ENCODE measurements at regions not wholly inside any gene's neighbourhood (a gene's known extent, or its start where the extent isn't known, plus 50 kb on each side); places are given as distances from the start of the nearest gene placed in this dataset.

DNA sequence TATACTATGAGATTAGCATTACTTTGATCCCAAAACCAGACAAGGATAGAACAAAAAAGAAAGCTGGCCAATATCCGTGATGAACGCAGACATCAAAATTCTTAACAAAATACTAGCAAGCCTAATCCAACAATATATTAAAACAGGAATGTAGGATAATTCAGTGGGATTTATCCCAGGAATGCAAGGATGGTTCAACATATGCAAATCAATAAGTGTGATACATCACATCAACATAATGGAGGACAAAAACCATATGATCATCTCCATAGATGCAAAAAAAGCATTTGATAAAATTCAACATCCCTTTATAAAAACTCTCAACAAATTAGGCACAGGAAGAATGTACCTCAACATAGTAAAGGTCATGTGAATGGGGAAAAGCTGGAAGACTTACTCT lies 158.5 kb downstream of the KCNE4 start:
- Histone ChIP-seq H3K27ac (ENCODE audit: low read depth in 2 of 2, low read length in 1 of 2) (no peak overlapping the region), H3K9ac (no peak overlapping the region), H3F3A (replicated peaks; ENCODE audit: insufficient read depth) (no peaks in the 10 kb centered on the region), H3K79me2 (ENCODE audit: insufficient read depth) (no peaks in the 10 kb centered on the region), H3K4me3 (ENCODE audit: low read depth in 2 of 2, low read length in 1 of 2) (no peak overlapping the region), H4K20me1 (ENCODE audit: insufficient read depth) (no peaks in the 10 kb centered on the region), H3K9me3 (peaks cover 22% of the 10 kb centered on the region), H3K9me2 (no peaks in the 10 kb centered on the region), H2AFZ (ENCODE audit: low read depth) (no peak overlapping the region), H3K4me1 (ENCODE audit: control insufficient read depth in 1 of 2, insufficient read depth in 2 of 2, low read depth in 1 of 2, low read length in 1 of 2) (peaks cover 0 to 8% of the 10 kb centered on the region in 2 experiments; a peak in 1 of 4 replicates), H3K27me3 (ENCODE audit: insufficient read depth) (no peaks in the 10 kb centered on the region), H3K36me3 (replicated peaks in 1 of 2; ENCODE audit: control insufficient read depth in 1 of 2, insufficient read depth in 2 of 2, low read length in 1 of 2) (no peaks in the 10 kb centered on the region), H3K4me2 (no peak overlapping the region)
- TF ChIP-seq, protein P1, sequence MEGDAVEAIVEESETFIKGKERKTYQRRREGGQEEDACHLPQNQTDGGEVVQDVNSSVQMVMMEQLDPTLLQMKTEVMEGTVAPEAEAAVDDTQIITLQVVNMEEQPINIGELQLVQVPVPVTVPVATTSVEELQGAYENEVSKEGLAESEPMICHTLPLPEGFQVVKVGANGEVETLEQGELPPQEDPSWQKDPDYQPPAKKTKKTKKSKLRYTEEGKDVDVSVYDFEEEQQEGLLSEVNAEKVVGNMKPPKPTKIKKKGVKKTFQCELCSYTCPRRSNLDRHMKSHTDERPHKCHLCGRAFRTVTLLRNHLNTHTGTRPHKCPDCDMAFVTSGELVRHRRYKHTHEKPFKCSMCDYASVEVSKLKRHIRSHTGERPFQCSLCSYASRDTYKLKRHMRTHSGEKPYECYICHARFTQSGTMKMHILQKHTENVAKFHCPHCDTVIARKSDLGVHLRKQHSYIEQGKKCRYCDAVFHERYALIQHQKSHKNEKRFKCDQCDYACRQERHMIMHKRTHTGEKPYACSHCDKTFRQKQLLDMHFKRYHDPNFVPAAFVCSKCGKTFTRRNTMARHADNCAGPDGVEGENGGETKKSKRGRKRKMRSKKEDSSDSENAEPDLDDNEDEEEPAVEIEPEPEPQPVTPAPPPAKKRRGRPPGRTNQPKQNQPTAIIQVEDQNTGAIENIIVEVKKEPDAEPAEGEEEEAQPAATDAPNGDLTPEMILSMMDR (IDR thresholded peaks at IDR 0.05) = no peak
- TF ChIP-seq RFX5 (IDR thresholded peaks at IDR 0.05; ENCODE audit: low read length) (no peak), MEF2A (IDR thresholded peaks at IDR 0.05; ENCODE audit: borderline replicate concordance, low read depth) (no peak), TCF12 (IDR thresholded peaks at IDR 0.05) (no peak)
- TF ChIP-seq, protein P2, sequence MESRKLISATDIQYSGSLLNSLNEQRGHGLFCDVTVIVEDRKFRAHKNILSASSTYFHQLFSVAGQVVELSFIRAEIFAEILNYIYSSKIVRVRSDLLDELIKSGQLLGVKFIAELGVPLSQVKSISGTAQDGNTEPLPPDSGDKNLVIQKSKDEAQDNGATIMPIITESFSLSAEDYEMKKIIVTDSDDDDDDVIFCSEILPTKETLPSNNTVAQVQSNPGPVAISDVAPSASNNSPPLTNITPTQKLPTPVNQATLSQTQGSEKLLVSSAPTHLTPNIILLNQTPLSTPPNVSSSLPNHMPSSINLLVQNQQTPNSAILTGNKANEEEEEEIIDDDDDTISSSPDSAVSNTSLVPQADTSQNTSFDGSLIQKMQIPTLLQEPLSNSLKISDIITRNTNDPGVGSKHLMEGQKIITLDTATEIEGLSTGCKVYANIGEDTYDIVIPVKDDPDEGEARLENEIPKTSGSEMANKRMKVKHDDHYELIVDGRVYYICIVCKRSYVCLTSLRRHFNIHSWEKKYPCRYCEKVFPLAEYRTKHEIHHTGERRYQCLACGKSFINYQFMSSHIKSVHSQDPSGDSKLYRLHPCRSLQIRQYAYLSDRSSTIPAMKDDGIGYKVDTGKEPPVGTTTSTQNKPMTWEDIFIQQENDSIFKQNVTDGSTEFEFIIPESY (IDR thresholded peaks at IDR 0.05; ENCODE audit: borderline replicate concordance, low read depth) = no peak
- TF ChIP-seq, protein P3, sequence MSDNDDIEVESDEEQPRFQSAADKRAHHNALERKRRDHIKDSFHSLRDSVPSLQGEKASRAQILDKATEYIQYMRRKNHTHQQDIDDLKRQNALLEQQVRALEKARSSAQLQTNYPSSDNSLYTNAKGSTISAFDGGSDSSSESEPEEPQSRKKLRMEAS (IDR thresholded peaks at IDR 0.05; ENCODE audit: low read depth) = no peak
- TF ChIP-seq, protein P4, sequence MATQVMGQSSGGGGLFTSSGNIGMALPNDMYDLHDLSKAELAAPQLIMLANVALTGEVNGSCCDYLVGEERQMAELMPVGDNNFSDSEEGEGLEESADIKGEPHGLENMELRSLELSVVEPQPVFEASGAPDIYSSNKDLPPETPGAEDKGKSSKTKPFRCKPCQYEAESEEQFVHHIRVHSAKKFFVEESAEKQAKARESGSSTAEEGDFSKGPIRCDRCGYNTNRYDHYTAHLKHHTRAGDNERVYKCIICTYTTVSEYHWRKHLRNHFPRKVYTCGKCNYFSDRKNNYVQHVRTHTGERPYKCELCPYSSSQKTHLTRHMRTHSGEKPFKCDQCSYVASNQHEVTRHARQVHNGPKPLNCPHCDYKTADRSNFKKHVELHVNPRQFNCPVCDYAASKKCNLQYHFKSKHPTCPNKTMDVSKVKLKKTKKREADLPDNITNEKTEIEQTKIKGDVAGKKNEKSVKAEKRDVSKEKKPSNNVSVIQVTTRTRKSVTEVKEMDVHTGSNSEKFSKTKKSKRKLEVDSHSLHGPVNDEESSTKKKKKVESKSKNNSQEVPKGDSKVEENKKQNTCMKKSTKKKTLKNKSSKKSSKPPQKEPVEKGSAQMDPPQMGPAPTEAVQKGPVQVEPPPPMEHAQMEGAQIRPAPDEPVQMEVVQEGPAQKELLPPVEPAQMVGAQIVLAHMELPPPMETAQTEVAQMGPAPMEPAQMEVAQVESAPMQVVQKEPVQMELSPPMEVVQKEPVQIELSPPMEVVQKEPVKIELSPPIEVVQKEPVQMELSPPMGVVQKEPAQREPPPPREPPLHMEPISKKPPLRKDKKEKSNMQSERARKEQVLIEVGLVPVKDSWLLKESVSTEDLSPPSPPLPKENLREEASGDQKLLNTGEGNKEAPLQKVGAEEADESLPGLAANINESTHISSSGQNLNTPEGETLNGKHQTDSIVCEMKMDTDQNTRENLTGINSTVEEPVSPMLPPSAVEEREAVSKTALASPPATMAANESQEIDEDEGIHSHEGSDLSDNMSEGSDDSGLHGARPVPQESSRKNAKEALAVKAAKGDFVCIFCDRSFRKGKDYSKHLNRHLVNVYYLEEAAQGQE (IDR thresholded peaks at IDR 0.05; ENCODE audit: low read depth, low read length) = no peak
- ChIA-PET CTCF (no interaction called here), POLR2A (no interaction called here)
- no peak for DNase-seq
- 98% methylated on average over 2 of the region's 2 CpGs for WGBS (ENCODE audit: low lambda C conversion rate)

All from SK-N-SH (cell line).